DOHH2 (cell line): ENCODE measurements at regions not wholly inside any gene's neighbourhood (a gene's known extent, or its start where the extent isn't known, plus 50 kb on each side); places are given as distances from the start of the nearest gene placed in this dataset.

Source experiments
- H3F3A ChIP-seq: fragments of 200-600 bp; sonication (generic), shearing (Covaris generic); 2 replicates; pipeline ENCODE4 v1.6.0; 2016; ENCODE audit warnings: antibody characterized with exemption, mild to moderate bottlenecking; ENCODE audit not compliant: control insufficient read depth, insufficient read depth
- H3K27ac ChIP-seq: fragments of 200-600 bp; sonication (generic); 2 replicates; pipeline ENCODE4 v1.5.1; 2014; ENCODE audit warnings: low read depth, mild to moderate bottlenecking, low read length, moderate library complexity
- H3K27me3 ChIP-seq: fragments of 200-600 bp; sonication (generic); 2 replicates; pipeline ENCODE4 v1.6.1; 2014; ENCODE audit warnings: mild to moderate bottlenecking, low read length, mixed read lengths; ENCODE audit not compliant: control insufficient read depth
- H3K36me3 ChIP-seq: fragments of 200-600 bp; sonication (generic); 2 replicates; pipeline ENCODE4 v1.6.1; 2014; ENCODE audit warnings: mild to moderate bottlenecking, low read length, moderate library complexity, mixed read lengths; ENCODE audit not compliant: control insufficient read depth
- H3K4me1 ChIP-seq: fragments of 200-600 bp; sonication (generic); 2 replicates; pipeline ENCODE4 v1.6.1; 2014; ENCODE audit warnings: mild to moderate bottlenecking, low read length, mixed read lengths; ENCODE audit not compliant: control insufficient read depth
- H3K4me2 ChIP-seq: fragments of 200-600 bp; sonication (generic); 2 replicates; pipeline ENCODE4 v1.6.0; 2014; ENCODE audit warnings: mild to moderate bottlenecking, low read length, moderate library complexity
- H3K4me3 ChIP-seq: fragments of 200-600 bp; sonication (generic); 2 replicates; pipeline ENCODE4 v1.5.1; 2014; ENCODE audit warnings: mild to moderate bottlenecking, low read length, mixed read lengths
- H3K79me2 ChIP-seq: fragments of 200-600 bp; sonication (generic); 2 replicates; pipeline ENCODE4 v1.6.1; 2014; ENCODE audit warnings: mild to moderate bottlenecking, low read length, mixed read lengths; ENCODE audit not compliant: control insufficient read depth
- H3K9me2 ChIP-seq: fragments of 200-600 bp; sonication (generic); replicated peaks from 2 replicates; pipeline ENCODE4 v1.6.1; 2014; ENCODE audit warnings: mild to moderate bottlenecking, low read length, mixed read lengths; ENCODE audit not compliant: control insufficient read depth
- H3K9me3 ChIP-seq: fragments of 200-600 bp; sonication (generic); 2 replicates; pipeline ENCODE4 v1.6.1; 2014; ENCODE audit warnings: antibody characterized with exemption, low read length, mixed read lengths; ENCODE audit not compliant: control insufficient read depth, insufficient read depth
- H4K20me1 ChIP-seq: fragments of 200-600 bp; sonication (generic); 2 replicates; pipeline ENCODE4 v1.6.0; 2014; ENCODE audit warnings: low read depth, mild to moderate bottlenecking, antibody characterized with exemption, low read length, moderate library complexity; ENCODE audit not compliant: control insufficient read depth, insufficient read depth
- EZH2phosphoT487 ChIP-seq: fragments of 200-600 bp; sonication (generic); IDR thresholded peaks from 2 replicates; pipeline ENCODE4 v1.6.1; 2017; ENCODE audit warnings: borderline replicate concordance, mild to moderate bottlenecking, antibody characterized with exemption, low read length, moderate library complexity, mixed read lengths
- TF ChIP-seq, protein P1 (sequence below): fragments of 200-600 bp; sonication (generic); IDR thresholded peaks from one replicate; pipeline ENCODE4 v1.5.1; 2014; ENCODE audit warnings: antibody characterized with exemption, mild to moderate bottlenecking, low read depth, low read length; ENCODE audit not compliant: poor library complexity, severe bottlenecking

DNA sequence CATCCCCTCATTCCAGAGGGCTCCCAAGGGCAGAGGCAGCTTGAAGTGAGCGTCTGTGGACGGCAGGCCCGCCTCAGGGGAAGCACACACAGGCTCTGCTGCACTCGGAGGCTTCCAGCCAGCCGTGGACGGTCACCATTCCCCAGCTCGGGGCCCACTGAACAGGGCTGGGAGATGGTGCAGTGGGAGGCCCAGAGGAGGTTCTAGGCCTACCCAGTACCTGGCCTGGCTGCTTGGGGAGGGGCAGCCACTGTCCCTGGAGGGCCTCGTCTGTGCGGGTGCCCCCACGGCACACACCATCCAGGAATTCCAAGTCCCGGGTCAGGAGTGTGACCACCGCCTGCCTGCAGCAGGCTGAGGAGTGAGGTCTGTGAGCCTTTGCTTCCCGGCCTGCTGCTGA is 80.4 kb downstream of the SIK1 start:
- Histone ChIP-seq H3K27ac (no peak overlapping the region), H3K36me3 (no peaks in the 10 kb centered on the region), H3K9me2 (no peaks in the 10 kb centered on the region), H4K20me1 (no peaks in the 10 kb centered on the region), H3K79me2 (no peaks in the 10 kb centered on the region), H3K27me3 (no peaks in the 10 kb centered on the region), H3K4me2 (no peak overlapping the region), H3K4me1 (no peaks in the 10 kb centered on the region), H3K4me3 (no peak overlapping the region), H3K9me3 (no peaks in the 10 kb centered on the region), H3F3A (no peaks in the 10 kb centered on the region)
- TF ChIP-seq, protein P1, sequence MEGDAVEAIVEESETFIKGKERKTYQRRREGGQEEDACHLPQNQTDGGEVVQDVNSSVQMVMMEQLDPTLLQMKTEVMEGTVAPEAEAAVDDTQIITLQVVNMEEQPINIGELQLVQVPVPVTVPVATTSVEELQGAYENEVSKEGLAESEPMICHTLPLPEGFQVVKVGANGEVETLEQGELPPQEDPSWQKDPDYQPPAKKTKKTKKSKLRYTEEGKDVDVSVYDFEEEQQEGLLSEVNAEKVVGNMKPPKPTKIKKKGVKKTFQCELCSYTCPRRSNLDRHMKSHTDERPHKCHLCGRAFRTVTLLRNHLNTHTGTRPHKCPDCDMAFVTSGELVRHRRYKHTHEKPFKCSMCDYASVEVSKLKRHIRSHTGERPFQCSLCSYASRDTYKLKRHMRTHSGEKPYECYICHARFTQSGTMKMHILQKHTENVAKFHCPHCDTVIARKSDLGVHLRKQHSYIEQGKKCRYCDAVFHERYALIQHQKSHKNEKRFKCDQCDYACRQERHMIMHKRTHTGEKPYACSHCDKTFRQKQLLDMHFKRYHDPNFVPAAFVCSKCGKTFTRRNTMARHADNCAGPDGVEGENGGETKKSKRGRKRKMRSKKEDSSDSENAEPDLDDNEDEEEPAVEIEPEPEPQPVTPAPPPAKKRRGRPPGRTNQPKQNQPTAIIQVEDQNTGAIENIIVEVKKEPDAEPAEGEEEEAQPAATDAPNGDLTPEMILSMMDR = no peak
- TF ChIP-seq EZH2phosphoT487 = no peak

- no peaks in the 10 kb centered on the region for H3K9me3 ChIP-seq
- H3K27me3 ChIP-seq = no peaks in the 10 kb centered on the region
- no peaks in the 10 kb centered on the region for H4K20me1 ChIP-seq
- H3K79me2 ChIP-seq = no peaks in the 10 kb centered on the region
- H3K4me2 ChIP-seq = no peak overlapping the region
- H3F3A ChIP-seq = no peaks in the 10 kb centered on the region
- no peaks in the 10 kb centered on the region for H3K36me3 ChIP-seq
- H3K4me3 ChIP-seq = no peak overlapping the region
- H3K9me2 ChIP-seq = no peaks in the 10 kb centered on the region
- H3K4me1 ChIP-seq = no peaks in the 10 kb centered on the region
- TF ChIP-seq EZH2phosphoT487 = no peak
- TF ChIP-seq, protein P1 = no peak
- no peak overlapping the region for H3K27ac ChIP-seq
These were observed 81.1 kb downstream of the SIK1 start for GRCh38 chr21:43345746-43346409.

DNA sequence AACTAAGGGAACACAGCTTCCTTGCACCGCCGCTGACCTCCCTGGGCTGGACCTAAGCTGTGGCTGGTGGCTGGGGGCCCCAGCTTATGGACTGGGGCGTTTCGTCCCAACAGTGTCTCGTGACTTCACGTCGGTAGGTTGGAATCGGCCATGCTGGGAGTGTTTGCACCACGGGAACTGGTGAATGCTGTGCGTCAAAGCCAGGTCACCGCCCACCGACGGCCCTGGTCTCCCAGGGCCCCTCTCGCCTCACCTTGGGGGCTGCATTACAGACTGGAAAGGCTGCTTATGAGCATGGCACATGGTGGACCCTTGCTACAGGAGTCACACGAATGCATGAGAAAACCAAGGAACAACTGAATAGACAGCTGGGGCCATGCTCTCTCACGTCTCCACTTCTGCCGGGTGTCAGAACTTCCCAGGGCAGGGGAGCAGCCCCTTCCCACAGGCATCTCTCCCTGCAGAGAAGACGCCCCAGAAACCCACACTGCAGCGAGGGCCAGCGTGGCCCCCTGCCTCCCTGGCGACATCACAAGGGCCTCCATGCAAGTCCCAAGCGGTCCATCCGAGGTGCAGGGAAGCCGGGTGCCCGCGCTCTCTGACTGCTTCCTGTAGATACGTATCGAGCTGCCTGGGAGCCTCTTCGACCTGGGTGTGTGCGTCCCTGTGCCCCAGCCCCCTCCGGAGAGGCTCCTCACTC is 81.7 kb downstream of the SIK1 start:
- no peaks in the 10 kb centered on the region for H3K9me2 ChIP-seq
- TF ChIP-seq, protein P1 = no peak
- no peak for TF ChIP-seq EZH2phosphoT487
- H4K20me1 ChIP-seq = no peaks in the 10 kb centered on the region
- no peak overlapping the region for H3K4me2 ChIP-seq
- no peak overlapping the region for H3K27ac ChIP-seq
- no peaks in the 10 kb centered on the region for H3K27me3 ChIP-seq
- H3K79me2 ChIP-seq = no peaks in the 10 kb centered on the region
- no peaks in the 10 kb centered on the region for H3F3A ChIP-seq
- no peaks in the 10 kb centered on the region for H3K4me1 ChIP-seq
- H3K9me3 ChIP-seq = no peaks in the 10 kb centered on the region
- H3K4me3 ChIP-seq = no peak overlapping the region
- H3K36me3 ChIP-seq = no peaks in the 10 kb centered on the region
